HG03045 (cell line): ENCODE measurements at regions not wholly inside any gene's neighbourhood (a gene's known extent, or its start where the extent isn't known, plus 50 kb on each side); places are given as distances from the start of the nearest gene placed in this dataset.

Experiments
- ATAC-seq: cut with Tn5 transposase; IDR thresholded peaks from one replicate; pipeline ENCODE4 v1.9.1; 2021; ENCODE audit warnings: mild to moderate bottlenecking, moderate library complexity; ENCODE audit not compliant: unreplicated experiment

DNA sequence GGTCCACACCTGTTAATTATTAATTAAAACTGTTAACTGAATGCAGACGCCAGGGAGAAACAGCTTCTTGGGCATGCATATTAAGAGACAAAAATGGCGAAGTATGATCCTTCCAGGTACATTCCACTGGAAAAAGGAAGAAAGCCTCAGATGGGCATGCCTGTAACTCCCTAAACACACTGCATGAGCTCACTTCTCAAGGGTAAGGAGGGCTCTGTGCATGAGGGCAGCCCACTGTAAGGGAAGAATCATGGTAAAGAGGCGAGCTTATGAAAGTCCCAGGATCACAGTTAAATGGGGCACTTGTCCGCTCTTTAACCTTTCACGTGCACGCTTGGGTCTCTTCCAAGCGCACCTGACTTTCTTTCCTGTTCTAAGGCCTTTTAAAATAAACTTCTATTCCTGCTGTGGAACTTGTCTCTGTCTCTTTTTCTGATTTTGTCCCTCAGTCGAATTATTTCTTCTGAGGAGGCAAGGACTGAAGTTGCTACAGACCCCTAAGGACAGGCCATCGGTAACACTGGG, 321.7 kb downstream of the PPP1R2C start:
- ATAC-seq = no peak

- no peak for ATAC-seq
These were observed 327.7 kb downstream of the PPP1R2C start for GRCh38 chrX:42450228-42450627.

GRCh38 chrX:42443267-42443666, 334.7 kb downstream of the PPP1R2C start:
- ATAC-seq = no peak

- no peak for ATAC-seq
These were observed 335.2 kb downstream of the PPP1R2C start for GRCh38 chrX:42442745-42443144.

DNA sequence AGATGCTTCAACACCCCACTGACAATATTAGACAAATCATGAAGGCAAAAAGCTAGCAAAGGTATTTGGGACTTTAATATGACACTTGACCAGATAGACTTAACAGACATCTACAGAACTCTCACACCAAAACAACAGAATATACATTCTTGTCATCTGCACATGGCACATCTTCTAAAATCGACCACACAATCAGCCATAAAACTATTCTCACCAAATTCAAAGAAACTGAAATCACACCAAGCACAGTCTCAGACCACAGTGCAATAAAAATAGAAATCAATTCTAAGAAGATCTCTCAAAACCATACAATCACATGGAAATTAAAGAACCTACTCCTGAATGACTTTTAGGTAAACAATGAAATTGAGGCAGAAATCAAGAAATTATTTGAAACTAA, 340.8 kb downstream of the PPP1R2C start:
- ATAC-seq = no peak

DNA sequence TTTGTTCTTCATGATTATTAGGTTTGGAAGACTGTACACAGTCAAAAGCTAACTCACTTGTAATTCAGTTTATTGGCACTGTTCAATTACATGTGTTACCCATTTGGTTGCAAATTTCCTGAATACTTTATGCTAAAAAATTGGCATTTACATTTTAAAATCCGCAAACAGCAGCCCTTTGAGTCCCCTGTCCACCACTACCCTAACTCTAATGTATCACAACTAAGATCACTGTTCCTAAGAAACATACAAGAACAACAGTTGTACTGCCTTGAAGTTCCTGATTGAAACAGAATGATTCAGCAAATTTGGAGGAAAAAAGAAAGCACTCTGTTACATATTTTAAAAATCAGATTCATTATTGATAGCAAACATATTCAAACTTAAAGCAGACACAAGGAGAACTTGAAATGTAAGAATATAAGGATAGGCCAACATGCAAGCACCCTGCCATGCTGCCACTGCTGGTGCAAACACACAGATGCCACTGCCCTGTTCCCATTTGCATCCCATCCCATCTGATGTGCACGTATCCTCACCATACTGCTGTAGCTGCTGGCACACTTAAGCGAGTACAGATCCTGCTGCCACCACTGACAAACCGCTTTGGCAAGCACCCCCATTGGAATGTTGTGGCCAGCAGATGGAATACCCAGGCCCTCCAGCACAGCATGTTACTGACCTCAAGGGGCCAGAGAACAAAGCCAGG, 343.4 kb downstream of the PPP1R2C start:
- no peak for ATAC-seq

GRCh38 chrX:42432552-42432951, 345.4 kb downstream of the PPP1R2C start:
- ATAC-seq = no peak

GRCh38 chrX:42422961-42423360, 355.0 kb downstream of the PPP1R2C start:
- ATAC-seq = no peak

GRCh38 chrX:42420426-42420825, 357.5 kb downstream of the PPP1R2C start:
- ATAC-seq = no peak

DNA sequence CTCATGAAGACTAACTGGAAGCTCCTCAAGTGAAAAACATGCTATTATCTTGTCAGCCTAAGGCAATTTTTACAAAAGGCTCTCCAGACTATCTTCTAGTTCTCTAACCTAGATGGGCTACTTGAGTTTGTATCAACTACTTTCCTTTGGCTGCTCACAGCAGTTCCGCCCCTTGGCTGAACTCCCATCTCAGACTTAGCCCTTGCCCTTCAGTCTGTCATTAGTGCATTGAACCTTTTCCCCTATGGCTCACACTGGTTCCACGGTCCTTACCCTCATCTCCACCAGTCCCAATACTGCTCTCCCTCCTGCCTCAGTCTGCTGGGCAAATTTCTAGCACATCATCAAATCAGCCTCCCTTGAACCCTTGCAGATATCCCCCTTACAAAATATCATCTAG, 362.3 kb downstream of the PPP1R2C start:
- no peak for ATAC-seq

DNA sequence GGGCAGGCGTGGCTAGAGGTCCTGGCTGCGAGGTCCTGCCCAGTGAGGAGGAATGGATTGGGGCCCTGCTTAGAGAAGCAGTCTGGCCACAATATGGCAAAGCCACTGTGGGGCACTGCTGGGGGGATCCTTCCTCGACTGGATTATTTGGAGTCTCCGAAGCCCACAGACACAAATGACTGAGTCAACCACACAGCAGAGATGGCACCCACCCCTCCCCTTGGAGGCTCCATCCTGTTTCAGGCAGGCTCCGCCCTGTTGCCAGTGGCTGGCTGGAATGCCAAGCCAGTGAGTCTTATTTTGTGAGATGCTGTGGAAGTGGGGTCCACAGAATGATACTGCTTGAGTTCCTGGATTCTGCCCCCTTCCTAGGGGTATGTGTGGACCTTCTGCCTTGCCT, 363.9 kb downstream of the PPP1R2C start:
- no peak for ATAC-seq

- ATAC-seq = no peak
These were observed 378.3 kb downstream of the PPP1R2C start for GRCh38 chrX:42399632-42400024.

DNA sequence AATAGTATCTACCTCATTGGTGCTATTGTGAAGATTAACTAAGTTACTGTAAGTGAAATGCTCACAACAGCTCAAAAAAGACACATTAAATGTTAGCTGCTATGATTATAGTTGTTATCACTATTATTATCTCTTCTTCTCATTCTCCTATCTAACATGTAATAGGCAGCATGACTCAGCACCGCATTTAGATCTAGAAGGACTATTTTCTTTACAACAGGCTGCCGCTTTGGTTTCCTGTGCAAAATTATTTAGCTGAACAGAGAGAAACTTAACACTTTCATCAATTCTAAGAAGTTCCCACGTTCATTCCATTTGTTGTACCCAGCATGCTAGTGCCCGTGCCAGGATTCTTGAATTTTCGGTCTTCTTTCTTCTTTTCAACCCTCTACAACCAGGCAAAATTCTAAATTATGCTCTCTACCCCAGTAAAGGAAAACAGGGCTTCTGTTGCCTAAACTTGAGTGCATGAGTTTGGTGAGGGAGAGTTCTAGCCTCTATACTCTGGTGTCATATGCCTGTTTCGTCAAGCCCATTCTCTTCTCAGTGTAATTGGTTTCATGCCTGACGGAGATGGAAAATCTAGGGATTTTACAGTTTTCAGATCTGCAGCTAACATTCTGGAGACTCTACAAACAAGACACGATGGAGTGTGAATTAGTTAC, 378.9 kb downstream of the PPP1R2C start:
- no peak for ATAC-seq

- no peak for ATAC-seq
These were observed 381.8 kb downstream of the PPP1R2C start for GRCh38 chrX:42396136-42396535.

DNA sequence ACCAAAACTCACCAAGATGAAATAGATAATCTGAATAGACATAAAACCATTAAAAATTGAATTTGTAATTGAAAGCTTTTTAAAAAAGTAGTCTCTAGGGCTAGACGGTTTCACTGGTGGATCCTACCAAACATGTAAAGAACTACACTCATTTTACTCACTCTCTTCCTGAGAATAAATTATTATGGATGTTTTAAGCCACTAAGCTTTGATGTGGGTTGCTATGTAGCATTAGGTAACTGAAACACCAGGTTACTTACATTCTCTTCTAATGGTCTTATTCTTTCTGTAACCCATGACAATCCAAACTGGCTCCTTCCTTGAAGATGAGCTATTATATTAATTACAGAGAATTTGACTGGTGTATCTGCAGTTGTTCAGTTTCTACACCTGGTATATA, 385.1 kb downstream of the PPP1R2C start:
- no peak for ATAC-seq

GRCh38 chrX:42386681-42387080, 391.3 kb downstream of the PPP1R2C start:
- ATAC-seq = no peak

DNA sequence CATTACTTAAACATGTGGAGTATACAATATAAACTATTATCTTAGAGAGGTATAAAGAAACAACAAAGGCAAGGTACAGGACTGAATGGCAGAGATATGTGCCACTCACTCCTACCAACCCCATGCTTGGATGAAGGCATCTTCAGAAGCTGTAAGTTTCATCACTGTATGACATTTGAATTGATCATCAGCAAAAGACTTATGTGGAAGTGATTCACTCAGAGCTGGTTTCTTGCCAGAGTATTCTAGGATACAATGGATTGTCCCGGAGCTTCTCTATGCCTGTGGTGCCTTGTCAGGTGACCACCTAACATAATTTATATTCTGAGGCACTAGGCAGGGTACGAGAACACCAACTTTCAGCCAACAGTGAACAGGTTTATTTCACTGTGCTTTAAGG, 392.2 kb downstream of the PPP1R2C start:
- ATAC-seq = no peak

- ATAC-seq = no peak
These were observed 393.0 kb downstream of the PPP1R2C start for GRCh38 chrX:42384956-42385355.

DNA sequence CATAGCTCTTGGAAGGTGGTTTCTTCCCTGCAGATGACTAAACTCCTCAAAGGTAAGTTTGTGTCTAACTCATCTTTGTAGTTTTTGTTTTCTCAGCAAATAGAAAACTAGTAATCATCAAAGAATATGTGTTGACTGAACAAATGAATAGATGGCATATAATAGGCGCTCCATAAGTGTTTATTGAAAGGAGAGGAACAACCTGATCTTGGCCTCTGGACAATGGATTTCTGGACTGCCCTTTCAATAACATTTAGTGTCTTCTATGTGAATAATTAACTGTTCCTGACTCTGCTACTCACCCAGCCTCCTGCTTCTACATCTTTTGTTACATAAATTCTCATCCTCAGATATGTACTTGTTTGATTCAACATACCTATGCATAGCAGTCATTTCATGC, 399.1 kb downstream of the PPP1R2C start:
- no peak for ATAC-seq

- no peak for ATAC-seq
These were observed 402.9 kb downstream of the PPP1R2C start for GRCh38 chrX:42375086-42375485.

DNA sequence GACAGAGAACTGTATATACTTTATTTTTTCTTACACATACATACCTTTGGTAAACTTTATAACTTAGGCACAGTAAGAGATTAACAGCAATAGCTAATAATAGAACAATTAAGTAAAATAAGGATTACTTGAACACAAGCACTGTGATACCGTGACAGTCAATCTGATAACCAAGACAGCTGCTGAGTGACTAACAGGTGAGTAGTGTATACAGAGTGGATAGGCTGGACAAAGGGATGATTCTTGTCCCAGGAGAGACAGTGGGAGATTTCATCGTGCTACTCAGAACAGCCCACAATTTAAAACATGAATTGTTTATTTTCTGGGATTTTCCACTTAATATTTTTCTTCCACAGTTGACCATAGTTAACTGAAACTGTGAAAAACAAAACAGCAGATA, 411.8 kb downstream of the PPP1R2C start:
- no peak for ATAC-seq

GRCh38 chrX:42362219-42362618, 415.7 kb downstream of the PPP1R2C start:
- no peak for ATAC-seq
